Mesendoderm (in vitro differentiated cells): ENCODE measurements at regions not wholly inside any gene's neighbourhood (a gene's known extent, or its start where the extent isn't known, plus 50 kb on each side); places are given as distances from the start of the nearest gene placed in this dataset.
"Not testable (repeated sequence)": the region's sequence is repeated elsewhere in the genome, so short reads cannot be mapped to it uniquely, and the experiment has no call there.

ENCODE experiments used
- DNase-seq: peaks from one replicate; pipeline ENCODE4 v3.0.0; 2013
- H2AK5ac ChIP-seq: 2 replicates; pipeline ENCODE4 v1.6.1; 2013; ENCODE audit warnings: low read length, inconsistent platforms
- H2BK120ac ChIP-seq: 2 replicates; pipeline ENCODE4 v1.6.1; 2013; ENCODE audit warnings: low read depth, mild to moderate bottlenecking, low read length, moderate library complexity, mixed read lengths
- H2BK15ac ChIP-seq: replicated peaks from 2 replicates; pipeline ENCODE4 v1.6.1; 2013; ENCODE audit warnings: low read depth, mild to moderate bottlenecking, moderate library complexity
- H2BK5ac ChIP-seq: 2 replicates; pipeline ENCODE4 v1.6.1; 2013; ENCODE audit warnings: low read length, inconsistent platforms
- H3K18ac ChIP-seq: 2 replicates; pipeline ENCODE4 v1.6.1; 2013; ENCODE audit warnings: mild to moderate bottlenecking, low read length, mixed read lengths
- H3K23ac ChIP-seq: one replicate; pipeline ENCODE4 v1.6.1; 2013; ENCODE audit warnings: low read length
- H3K27ac ChIP-seq: 2 replicates; pipeline ENCODE4 v1.5.1; 2013; ENCODE audit warnings: low read depth, mild to moderate bottlenecking, inconsistent platforms, low read length, moderate library complexity
- H3K27me3 ChIP-seq: 2 replicates; pipeline ENCODE4 v1.6.1; 2013; ENCODE audit warnings: low read length, control low read depth, mild to moderate bottlenecking, inconsistent platforms; ENCODE audit not compliant: insufficient read depth, poor library complexity
- H3K36me3 ChIP-seq: 2 replicates; pipeline ENCODE4 v1.6.1; 2013; ENCODE audit warnings: low read length, inconsistent platforms; ENCODE audit not compliant: control insufficient read depth, insufficient read depth
- H3K4ac ChIP-seq: one replicate; pipeline ENCODE4 v1.6.1; 2013; ENCODE audit warnings: low read depth, mild to moderate bottlenecking, low read length, moderate library complexity
- H3K4me1 ChIP-seq: 2 replicates; pipeline ENCODE4 v1.6.1; 2013; ENCODE audit warnings: low read depth, low read length, inconsistent platforms; ENCODE audit not compliant: control insufficient read depth
- H3K4me2 ChIP-seq: 2 replicates; pipeline ENCODE4 v1.6.1; 2013; ENCODE audit warnings: low read length
- H3K4me3 ChIP-seq: 2 replicates; pipeline ENCODE4 v1.5.1; 2013; ENCODE audit warnings: mild to moderate bottlenecking, low read length
- H3K56ac ChIP-seq: one replicate; pipeline ENCODE4 v1.6.1; 2013; ENCODE audit warnings: low read length
- H3K79me1 ChIP-seq: 2 replicates; pipeline ENCODE4 v1.6.1; 2013; ENCODE audit warnings: low read length, inconsistent platforms
- H3K79me2 ChIP-seq: 2 replicates; pipeline ENCODE4 v1.6.1; 2013; ENCODE audit warnings: mild to moderate bottlenecking, low read length; ENCODE audit not compliant: control insufficient read depth, insufficient read depth
- H3K9ac ChIP-seq: 2 replicates; pipeline ENCODE4 v1.6.1; 2013; ENCODE audit warnings: low read length, inconsistent platforms
- H4K5ac ChIP-seq: one replicate; pipeline ENCODE4 v1.6.1; 2013; ENCODE audit warnings: low read length
- H4K8ac ChIP-seq: one replicate; pipeline ENCODE4 v1.6.1; 2013; ENCODE audit warnings: low read depth, mild to moderate bottlenecking, control low read depth, low read length, moderate library complexity
- WGBS: extraction: QIAGEN DNeasy Blood & Tissue Kit; methylation state at CpG from one replicate; pipeline ENCODE4 v1.1.7; 2013; ENCODE audit warnings: low lambda C conversion rate, missing lambda C conversion rate; ENCODE audit not compliant: insufficient coverage; ENCODE audit errors: extremely low coverage; 5-methylcytosine and 5-hydroxymethylcytosine counted together

- no peak overlapping the region for H4K5ac ChIP-seq
- H3K79me1 ChIP-seq: no peaks in the 10 kb centered on the region
- no peaks in the 10 kb centered on the region for H3K27me3 ChIP-seq
- H3K23ac ChIP-seq: no peak overlapping the region
- 100% methylated on average over 2 of the region's 2 CpGs for WGBS
- no peak for DNase-seq
- no peaks in the 10 kb centered on the region for H3K4me1 ChIP-seq
- H3K36me3 ChIP-seq: no peaks in the 10 kb centered on the region
- H3K56ac ChIP-seq: no peak overlapping the region
- no peak overlapping the region for H4K8ac ChIP-seq
- no peak overlapping the region for H3K4me2 ChIP-seq
- no peak overlapping the region for H2AK5ac ChIP-seq
- no peak overlapping the region for H3K27ac ChIP-seq
- no peak overlapping the region for H2BK15ac ChIP-seq
- H3K79me2 ChIP-seq: no peaks in the 10 kb centered on the region
- H2BK120ac ChIP-seq: no peak overlapping the region
- no peak overlapping the region for H2BK5ac ChIP-seq
- no peak overlapping the region for H3K4ac ChIP-seq
- no peak overlapping the region for H3K4me3 ChIP-seq
- H3K9ac ChIP-seq: no peak overlapping the region
- H3K18ac ChIP-seq: no peak overlapping the region
These were observed 1300.2 kb downstream of the ADGRL3 start for GRCh38 chr4:62500296-62500695.

GRCh38 chr4:62495032-62495431 lies 1294.9 kb downstream of the ADGRL3 start:
- Histone ChIP-seq H3K27me3 (no peaks in the 10 kb centered on the region), H3K79me2 (no peaks in the 10 kb centered on the region), H2BK120ac (no peak overlapping the region), H3K4me2 (no peak overlapping the region), H3K9ac (no peak overlapping the region), H3K4me3 (no peak overlapping the region), H4K5ac (no peak overlapping the region), H3K18ac (no peak overlapping the region), H3K79me1 (no peaks in the 10 kb centered on the region), H3K27ac (no peak overlapping the region), H3K56ac (no peak overlapping the region), H3K36me3 (no peaks in the 10 kb centered on the region), H2BK5ac (no peak overlapping the region), H4K8ac (no peak overlapping the region), H2BK15ac (no peak overlapping the region), H3K4me1 (no peaks in the 10 kb centered on the region), H3K4ac (no peak overlapping the region), H3K23ac (no peak overlapping the region), H2AK5ac (no peak overlapping the region)
- no peak for DNase-seq

- H3K36me3 ChIP-seq, H3K79me1 ChIP-seq, H3K4me1 ChIP-seq, H3K18ac ChIP-seq, DNase-seq, H3K79me2 ChIP-seq, H2BK5ac ChIP-seq, H3K9ac ChIP-seq, H4K8ac ChIP-seq, H2BK15ac ChIP-seq, H3K27ac ChIP-seq, H3K4me2 ChIP-seq, H3K27me3 ChIP-seq, H3K56ac ChIP-seq, H2AK5ac ChIP-seq, H4K5ac ChIP-seq, H3K23ac ChIP-seq, H3K4me3 ChIP-seq, H2BK120ac ChIP-seq, H3K4ac ChIP-seq: not testable (repeated sequence)
- no CpG with 5 or more reads among the region's 24 CpGs for WGBS
These were observed 1291.6 kb downstream of the ADGRL3 start for GRCh38 chr4:62491756-62492155.

GRCh38 chr4:62490635-62491034 lies 1290.5 kb downstream of the ADGRL3 start:
- H2BK15ac ChIP-seq: no peak overlapping the region
- no peak overlapping the region for H3K18ac ChIP-seq
- H3K4ac ChIP-seq: no peak overlapping the region
- H3K79me1 ChIP-seq: no peaks in the 10 kb centered on the region
- no peak overlapping the region for H2AK5ac ChIP-seq
- H4K8ac ChIP-seq: no peak overlapping the region
- H3K27ac ChIP-seq: no peak overlapping the region
- H4K5ac ChIP-seq: no peak overlapping the region
- H3K4me1 ChIP-seq: no peaks in the 10 kb centered on the region
- no peak overlapping the region for H3K9ac ChIP-seq
- no peaks in the 10 kb centered on the region for H3K79me2 ChIP-seq
- DNase-seq: no peak
- H3K56ac ChIP-seq: no peak overlapping the region
- no peaks in the 10 kb centered on the region for H3K27me3 ChIP-seq
- no peak overlapping the region for H3K23ac ChIP-seq
- no peak overlapping the region for H3K4me3 ChIP-seq
- no peaks in the 10 kb centered on the region for H3K36me3 ChIP-seq
- H2BK120ac ChIP-seq: no peak overlapping the region
- no peak overlapping the region for H3K4me2 ChIP-seq
- no peak overlapping the region for H2BK5ac ChIP-seq
- no CpG with 5 or more reads among the region's 1 CpG for WGBS

- Histone ChIP-seq H3K23ac (no peak overlapping the region), H2BK5ac (no peak overlapping the region), H3K36me3 (no peaks in the 10 kb centered on the region), H3K79me1 (no peaks in the 10 kb centered on the region), H2AK5ac (no peak overlapping the region), H3K27ac (no peak overlapping the region), H2BK15ac (no peak overlapping the region), H3K4me3 (no peak overlapping the region), H3K9ac (no peak overlapping the region), H3K4ac (no peak overlapping the region), H3K4me2 (no peak overlapping the region), H3K79me2 (no peaks in the 10 kb centered on the region), H3K18ac (peak overlapping the region; percentile 51), H3K56ac (no peak overlapping the region), H3K27me3 (no peaks in the 10 kb centered on the region), H4K5ac (no peak overlapping the region), H4K8ac (peak overlapping the region; percentile 39), H2BK120ac (no peak overlapping the region), H3K4me1 (no peaks in the 10 kb centered on the region)
- no peak for DNase-seq
- no CpG with 5 or more reads among the region's 1 CpG for WGBS
These were observed 1286.9 kb downstream of the ADGRL3 start for GRCh38 chr4:62487016-62487415.

GRCh38 chr4:62484357-62484756 lies 1284.2 kb downstream of the ADGRL3 start:
- no peaks in the 10 kb centered on the region for H3K79me1 ChIP-seq
- H2BK5ac ChIP-seq: no peak overlapping the region
- no peak overlapping the region for H2AK5ac ChIP-seq
- no peaks in the 10 kb centered on the region for H3K27me3 ChIP-seq
- H2BK15ac ChIP-seq: no peak overlapping the region
- H3K4ac ChIP-seq: no peak overlapping the region
- H3K79me2 ChIP-seq: no peaks in the 10 kb centered on the region
- H4K8ac ChIP-seq: no peak overlapping the region
- no peaks in the 10 kb centered on the region for H3K36me3 ChIP-seq
- no peak overlapping the region for H3K4me3 ChIP-seq
- no peak overlapping the region for H3K56ac ChIP-seq
- DNase-seq: no peak
- no peak overlapping the region for H3K27ac ChIP-seq
- no peak overlapping the region for H2BK120ac ChIP-seq
- H3K9ac ChIP-seq: no peak overlapping the region
- H3K18ac ChIP-seq: no peak overlapping the region
- no peak overlapping the region for H3K4me2 ChIP-seq
- H3K23ac ChIP-seq: no peak overlapping the region
- H4K5ac ChIP-seq: no peak overlapping the region
- no CpG with 5 or more reads among the region's 3 CpGs for WGBS
- no peaks in the 10 kb centered on the region for H3K4me1 ChIP-seq
